GM23338 (cell line): ENCODE measurements at regions not wholly inside any gene's neighbourhood (a gene's known extent, or its start where the extent isn't known, plus 50 kb on each side); places are given as distances from the start of the nearest gene placed in this dataset.

Experiments
- ATAC-seq: fragments of 200-7000 bp; cut with Tn5 transposase; 3 replicates; pipeline ENCODE4 v1.9.1; 2020
- DNase-seq: peaks from one replicate; pipeline ENCODE4 v3.0.0-alpha.2; 2015; ENCODE audit warnings: low spot score
- H2AFZ ChIP-seq: fragments of 200-600 bp; sonication (generic); 2 replicates; pipeline ENCODE4 v1.8.0; 2016; ENCODE audit warnings: antibody characterized with exemption, mild to moderate bottlenecking, moderate library complexity
- H3F3A ChIP-seq: fragments of 200-600 bp; sonication (generic); replicated peaks from 2 replicates; pipeline ENCODE4 v1.8.0; 2017; ENCODE audit warnings: antibody characterized with exemption, mixed run types, low read depth
- H3K27ac ChIP-seq: fragments of 200-600 bp; sonication (generic); 2 replicates; pipeline ENCODE4 v1.6.1; 2016; ENCODE audit warnings: low read depth
- H3K27me3 ChIP-seq: fragments of 200-600 bp; sonication (generic); 2 replicates; pipeline ENCODE4 v1.8.0; 2016; ENCODE audit warnings: mild to moderate bottlenecking, mixed run types, moderate library complexity; ENCODE audit not compliant: insufficient read depth
- H3K36me3 ChIP-seq: fragments of 200-600 bp; sonication (generic); 2 replicates; pipeline ENCODE4 v1.8.0; 2016; ENCODE audit warnings: mild to moderate bottlenecking; ENCODE audit not compliant: insufficient read depth
- H3K4me1 ChIP-seq: fragments of 200-600 bp; sonication (generic); 2 replicates; pipeline ENCODE4 v1.8.0; 2016; ENCODE audit warnings: mild to moderate bottlenecking, moderate library complexity; ENCODE audit not compliant: insufficient read depth
- H3K4me2 ChIP-seq: fragments of 200-600 bp; sonication (generic); 2 replicates; pipeline ENCODE4 v1.7.1; 2017; ENCODE audit warnings: mixed run types
- H3K4me3 ChIP-seq: fragments of 200-600 bp; sonication (generic); 2 replicates; pipeline ENCODE4 v1.6.1; 2016; ENCODE audit warnings: mixed run types
- H3K79me2 ChIP-seq: fragments of 200-600 bp; sonication (generic); replicated peaks from 2 replicates; pipeline ENCODE4 v1.8.0; 2017; ENCODE audit warnings: mild to moderate bottlenecking; ENCODE audit not compliant: insufficient read depth
- H3K9me2 ChIP-seq: fragments of 200-600 bp; sonication (generic); 2 replicates; pipeline ENCODE4 v1.8.0; 2017; ENCODE audit not compliant: insufficient read depth
- H4K20me1 ChIP-seq: fragments of 200-600 bp; sonication (generic); replicated peaks from 2 replicates; pipeline ENCODE4 v1.8.0; 2017; ENCODE audit warnings: mild to moderate bottlenecking; ENCODE audit not compliant: insufficient read depth
- H3K27ac Mint-ChIP-seq: 2 replicates; pipeline ENCODE4 v1.8.0; 2020; ENCODE audit warnings: inconsistent platforms, mild to moderate bottlenecking, moderate library complexity, mixed read lengths
- H3K27me3 Mint-ChIP-seq: 3 replicates; pipeline ENCODE4 v1.8.0; 2022; ENCODE audit warnings: low read depth, mild to moderate bottlenecking, moderate library complexity, mixed read lengths, inconsistent platforms; ENCODE audit not compliant: insufficient read depth, poor library complexity
- H3K36me3 Mint-ChIP-seq: 3 replicates; pipeline ENCODE4 v1.8.0; 2021; ENCODE audit warnings: low read depth, mild to moderate bottlenecking, inconsistent platforms, moderate library complexity, mixed read lengths
- H3K4me1 Mint-ChIP-seq: 3 replicates; pipeline ENCODE4 v1.8.0; 2020; ENCODE audit warnings: mild to moderate bottlenecking, inconsistent platforms, mixed read lengths
- H3K4me3 Mint-ChIP-seq: 3 replicates; pipeline ENCODE4 v1.8.0; 2021; ENCODE audit warnings: moderate library complexity, mild to moderate bottlenecking, inconsistent platforms, mixed read lengths
- H3K9me3 Mint-ChIP-seq: 3 replicates; pipeline ENCODE4 v1.8.0; 2020; ENCODE audit warnings: moderate library complexity, mild to moderate bottlenecking, inconsistent platforms, mixed read lengths
- CREB1 ChIP-seq: fragments of 250-450 bp; sonication (Bioruptor Pico); IDR thresholded peaks from 2 replicates; pipeline ENCODE4 v1.5.0; 2020; ENCODE audit warnings: low read depth, mild to moderate bottlenecking, moderate library complexity
- EZH2 ChIP-seq: fragments of 200-600 bp; sonication (generic); IDR thresholded peaks from one replicate; pipeline ENCODE4 v1.8.0; 2017; ENCODE audit warnings: antibody characterized with exemption, mild to moderate bottlenecking, low read depth; ENCODE audit not compliant: unreplicated experiment
- EZH2phosphoT487 ChIP-seq: fragments of 200-600 bp; sonication (generic); IDR thresholded peaks from one replicate; pipeline ENCODE4 v1.8.1; 2018; ENCODE audit warnings: antibody characterized with exemption; ENCODE audit not compliant: unreplicated experiment
- JUNB ChIP-seq: IDR thresholded peaks from one replicate; pipeline ENCODE4 v1.6.1; 2016; ENCODE audit warnings: antibody characterized with exemption; ENCODE audit not compliant: unreplicated experiment
- NANOG ChIP-seq: IDR thresholded peaks from 2 replicates; pipeline ENCODE4 v1.6.1; 2016; ENCODE audit warnings: antibody characterized with exemption, borderline replicate concordance
- POLR2AphosphoS5 ChIP-seq: IDR thresholded peaks from 2 replicates; pipeline ENCODE4 v1.6.1; 2016; ENCODE audit warnings: antibody characterized with exemption, low read depth
- ZNF114 ChIP-seq: fragments of 250-450 bp; sonication (Bioruptor Pico); IDR thresholded peaks from 2 replicates; pipeline ENCODE4 v1.5.0; 2020; ENCODE audit warnings: mild to moderate bottlenecking, moderate library complexity
- ZNF331 ChIP-seq: fragments of 250-450 bp; sonication (Bioruptor Pico); IDR thresholded peaks from 2 replicates; pipeline ENCODE4 v1.5.0; 2020; ENCODE audit warnings: low read depth, mild to moderate bottlenecking, moderate library complexity
- TF ChIP-seq, protein P1 (sequence below), 2 experiments: fragments of 200-600 bp in 1 of 2; sonication (generic) in 1 of 2; conservative IDR thresholded peaks; 2 replicates each; pipeline versions ENCODE4 v1.5.1 to v1.6.1; 2016 to 2017; ENCODE audit warnings: antibody characterized with exemption in 2 of 2, low read depth in 2 of 2, mild to moderate bottlenecking in 2 of 2, moderate library complexity in 1 of 2
- TF ChIP-seq, protein P2 (sequence below): IDR thresholded peaks from one replicate; pipeline ENCODE4 v1.6.1; 2018; ENCODE audit warnings: antibody characterized with exemption; ENCODE audit not compliant: unreplicated experiment
- TF ChIP-seq, protein P3 (sequence below): fragments of 250-450 bp; sonication (Bioruptor Pico); IDR thresholded peaks from 2 replicates; pipeline ENCODE4 v1.5.0; 2020; ENCODE audit warnings: mild to moderate bottlenecking, moderate library complexity

DNA sequence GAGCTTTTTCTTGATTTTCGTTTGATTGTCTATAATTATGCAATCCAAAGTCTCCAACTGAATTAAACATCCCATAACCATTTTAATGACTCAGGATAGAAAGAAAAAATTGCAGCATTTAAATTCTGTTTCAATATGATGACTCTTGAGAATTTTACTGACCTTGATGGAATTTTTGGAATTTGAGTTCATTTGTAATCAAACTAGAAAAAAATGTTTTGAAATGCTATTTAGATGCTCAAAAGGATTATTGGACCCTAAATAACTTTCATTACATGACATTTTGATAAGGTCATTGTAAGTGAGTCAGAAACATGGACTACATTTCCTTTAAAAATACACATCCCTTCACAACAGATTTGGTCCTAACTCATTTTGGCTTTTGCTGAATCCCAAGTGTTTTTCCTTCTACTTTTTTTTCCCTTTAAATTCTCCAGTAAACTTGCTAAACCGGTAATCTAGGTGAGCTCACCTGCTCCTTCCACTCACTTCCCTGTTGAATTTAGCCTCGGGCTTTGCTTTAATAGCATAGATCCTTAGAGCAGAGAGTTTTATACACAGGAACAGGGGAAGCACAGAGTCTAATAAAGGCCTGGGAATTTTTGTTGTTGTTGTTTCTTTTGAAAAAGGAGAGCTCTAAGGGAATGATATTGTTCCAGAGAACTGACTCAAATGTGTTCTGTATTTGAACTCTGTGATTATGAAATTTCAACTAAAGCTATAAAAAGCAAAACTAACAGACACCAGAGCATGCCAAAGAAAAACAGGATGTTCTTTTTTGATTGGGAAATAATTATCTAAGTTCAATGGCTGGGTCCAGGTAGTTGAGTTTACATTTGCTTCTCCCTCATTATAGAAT is 1088.2 kb upstream of the CITED2 start (continued):
- TF ChIP-seq, protein P1, sequence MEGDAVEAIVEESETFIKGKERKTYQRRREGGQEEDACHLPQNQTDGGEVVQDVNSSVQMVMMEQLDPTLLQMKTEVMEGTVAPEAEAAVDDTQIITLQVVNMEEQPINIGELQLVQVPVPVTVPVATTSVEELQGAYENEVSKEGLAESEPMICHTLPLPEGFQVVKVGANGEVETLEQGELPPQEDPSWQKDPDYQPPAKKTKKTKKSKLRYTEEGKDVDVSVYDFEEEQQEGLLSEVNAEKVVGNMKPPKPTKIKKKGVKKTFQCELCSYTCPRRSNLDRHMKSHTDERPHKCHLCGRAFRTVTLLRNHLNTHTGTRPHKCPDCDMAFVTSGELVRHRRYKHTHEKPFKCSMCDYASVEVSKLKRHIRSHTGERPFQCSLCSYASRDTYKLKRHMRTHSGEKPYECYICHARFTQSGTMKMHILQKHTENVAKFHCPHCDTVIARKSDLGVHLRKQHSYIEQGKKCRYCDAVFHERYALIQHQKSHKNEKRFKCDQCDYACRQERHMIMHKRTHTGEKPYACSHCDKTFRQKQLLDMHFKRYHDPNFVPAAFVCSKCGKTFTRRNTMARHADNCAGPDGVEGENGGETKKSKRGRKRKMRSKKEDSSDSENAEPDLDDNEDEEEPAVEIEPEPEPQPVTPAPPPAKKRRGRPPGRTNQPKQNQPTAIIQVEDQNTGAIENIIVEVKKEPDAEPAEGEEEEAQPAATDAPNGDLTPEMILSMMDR (conservative IDR thresholded peaks at IDR 0.05; ENCODE audit: low read depth in 2 of 2), result no peak
- no peak for TF ChIP-seq EZH2
- TF ChIP-seq NANOG, result no peak
- no peak for TF ChIP-seq CREB1 (CRISPR knock-in tag)
- TF ChIP-seq ZNF331 (CRISPR knock-in tag), result no peak
- no peak for TF ChIP-seq ZNF114 (CRISPR knock-in tag)
- TF ChIP-seq POLR2AphosphoS5, result no peak
- TF ChIP-seq EZH2phosphoT487, result no peak
- no peak for TF ChIP-seq JUNB

DNA sequence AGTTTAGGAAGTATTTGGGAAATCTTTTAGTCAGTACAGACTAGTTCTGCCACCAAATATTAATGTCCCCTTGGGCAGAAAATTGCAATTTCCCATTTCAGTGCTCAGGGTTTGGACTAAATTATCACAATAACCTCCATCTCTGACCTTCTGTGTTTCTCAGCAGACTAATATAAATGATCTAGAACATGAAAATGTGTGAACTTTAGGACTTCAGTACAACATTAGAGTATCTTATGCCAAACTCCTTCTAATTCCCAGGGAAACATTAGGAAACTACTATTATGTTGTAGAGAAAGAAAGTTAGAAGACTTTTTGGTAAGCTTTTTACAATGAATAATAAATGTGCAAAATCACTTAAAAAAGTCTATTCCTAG is 1087.6 kb upstream of the CITED2 start:
- H3K27ac Mint-ChIP-seq, result no peak overlapping the region
- no peaks in the 10 kb centered on the region for H3K36me3 ChIP-seq
- peaks cover 8% of the 10 kb centered on the region; the same call in 2 of the 3 replicates for H3K36me3 Mint-ChIP-seq
- H3K4me3 ChIP-seq, result no peak overlapping the region
- H3K4me2 ChIP-seq, result no peak overlapping the region
- H3K4me3 Mint-ChIP-seq, result no peak overlapping the region
- no peak overlapping the region for H3K27ac ChIP-seq
- no peak overlapping the region for H2AFZ ChIP-seq
- H3K27me3 ChIP-seq, result no peaks in the 10 kb centered on the region
- H3K4me1 ChIP-seq, result peaks cover 5% of the 10 kb centered on the region; the same call in 1 of the 2 replicates
- H3K27me3 Mint-ChIP-seq, result peaks cover 2% of the 10 kb centered on the region
- 0 out of 2 replicates have a peak, but pooled peaks cover 8% of the 10 kb centered on the region for H3K9me2 ChIP-seq
- no peak for ATAC-seq
- peaks cover 7% of the 10 kb centered on the region for H3K9me3 Mint-ChIP-seq
- peaks cover 16% of the 10 kb centered on the region for H3K4me1 Mint-ChIP-seq
- no peaks in the 10 kb centered on the region for H4K20me1 ChIP-seq
- no peak for DNase-seq
- no peaks in the 10 kb centered on the region for H3K79me2 ChIP-seq
- H3F3A ChIP-seq, result no peaks in the 10 kb centered on the region
- TF ChIP-seq, protein P2, sequence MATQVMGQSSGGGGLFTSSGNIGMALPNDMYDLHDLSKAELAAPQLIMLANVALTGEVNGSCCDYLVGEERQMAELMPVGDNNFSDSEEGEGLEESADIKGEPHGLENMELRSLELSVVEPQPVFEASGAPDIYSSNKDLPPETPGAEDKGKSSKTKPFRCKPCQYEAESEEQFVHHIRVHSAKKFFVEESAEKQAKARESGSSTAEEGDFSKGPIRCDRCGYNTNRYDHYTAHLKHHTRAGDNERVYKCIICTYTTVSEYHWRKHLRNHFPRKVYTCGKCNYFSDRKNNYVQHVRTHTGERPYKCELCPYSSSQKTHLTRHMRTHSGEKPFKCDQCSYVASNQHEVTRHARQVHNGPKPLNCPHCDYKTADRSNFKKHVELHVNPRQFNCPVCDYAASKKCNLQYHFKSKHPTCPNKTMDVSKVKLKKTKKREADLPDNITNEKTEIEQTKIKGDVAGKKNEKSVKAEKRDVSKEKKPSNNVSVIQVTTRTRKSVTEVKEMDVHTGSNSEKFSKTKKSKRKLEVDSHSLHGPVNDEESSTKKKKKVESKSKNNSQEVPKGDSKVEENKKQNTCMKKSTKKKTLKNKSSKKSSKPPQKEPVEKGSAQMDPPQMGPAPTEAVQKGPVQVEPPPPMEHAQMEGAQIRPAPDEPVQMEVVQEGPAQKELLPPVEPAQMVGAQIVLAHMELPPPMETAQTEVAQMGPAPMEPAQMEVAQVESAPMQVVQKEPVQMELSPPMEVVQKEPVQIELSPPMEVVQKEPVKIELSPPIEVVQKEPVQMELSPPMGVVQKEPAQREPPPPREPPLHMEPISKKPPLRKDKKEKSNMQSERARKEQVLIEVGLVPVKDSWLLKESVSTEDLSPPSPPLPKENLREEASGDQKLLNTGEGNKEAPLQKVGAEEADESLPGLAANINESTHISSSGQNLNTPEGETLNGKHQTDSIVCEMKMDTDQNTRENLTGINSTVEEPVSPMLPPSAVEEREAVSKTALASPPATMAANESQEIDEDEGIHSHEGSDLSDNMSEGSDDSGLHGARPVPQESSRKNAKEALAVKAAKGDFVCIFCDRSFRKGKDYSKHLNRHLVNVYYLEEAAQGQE, result no peak
- no peak for TF ChIP-seq CREB1 (CRISPR knock-in tag)
- TF ChIP-seq, protein P3, sequence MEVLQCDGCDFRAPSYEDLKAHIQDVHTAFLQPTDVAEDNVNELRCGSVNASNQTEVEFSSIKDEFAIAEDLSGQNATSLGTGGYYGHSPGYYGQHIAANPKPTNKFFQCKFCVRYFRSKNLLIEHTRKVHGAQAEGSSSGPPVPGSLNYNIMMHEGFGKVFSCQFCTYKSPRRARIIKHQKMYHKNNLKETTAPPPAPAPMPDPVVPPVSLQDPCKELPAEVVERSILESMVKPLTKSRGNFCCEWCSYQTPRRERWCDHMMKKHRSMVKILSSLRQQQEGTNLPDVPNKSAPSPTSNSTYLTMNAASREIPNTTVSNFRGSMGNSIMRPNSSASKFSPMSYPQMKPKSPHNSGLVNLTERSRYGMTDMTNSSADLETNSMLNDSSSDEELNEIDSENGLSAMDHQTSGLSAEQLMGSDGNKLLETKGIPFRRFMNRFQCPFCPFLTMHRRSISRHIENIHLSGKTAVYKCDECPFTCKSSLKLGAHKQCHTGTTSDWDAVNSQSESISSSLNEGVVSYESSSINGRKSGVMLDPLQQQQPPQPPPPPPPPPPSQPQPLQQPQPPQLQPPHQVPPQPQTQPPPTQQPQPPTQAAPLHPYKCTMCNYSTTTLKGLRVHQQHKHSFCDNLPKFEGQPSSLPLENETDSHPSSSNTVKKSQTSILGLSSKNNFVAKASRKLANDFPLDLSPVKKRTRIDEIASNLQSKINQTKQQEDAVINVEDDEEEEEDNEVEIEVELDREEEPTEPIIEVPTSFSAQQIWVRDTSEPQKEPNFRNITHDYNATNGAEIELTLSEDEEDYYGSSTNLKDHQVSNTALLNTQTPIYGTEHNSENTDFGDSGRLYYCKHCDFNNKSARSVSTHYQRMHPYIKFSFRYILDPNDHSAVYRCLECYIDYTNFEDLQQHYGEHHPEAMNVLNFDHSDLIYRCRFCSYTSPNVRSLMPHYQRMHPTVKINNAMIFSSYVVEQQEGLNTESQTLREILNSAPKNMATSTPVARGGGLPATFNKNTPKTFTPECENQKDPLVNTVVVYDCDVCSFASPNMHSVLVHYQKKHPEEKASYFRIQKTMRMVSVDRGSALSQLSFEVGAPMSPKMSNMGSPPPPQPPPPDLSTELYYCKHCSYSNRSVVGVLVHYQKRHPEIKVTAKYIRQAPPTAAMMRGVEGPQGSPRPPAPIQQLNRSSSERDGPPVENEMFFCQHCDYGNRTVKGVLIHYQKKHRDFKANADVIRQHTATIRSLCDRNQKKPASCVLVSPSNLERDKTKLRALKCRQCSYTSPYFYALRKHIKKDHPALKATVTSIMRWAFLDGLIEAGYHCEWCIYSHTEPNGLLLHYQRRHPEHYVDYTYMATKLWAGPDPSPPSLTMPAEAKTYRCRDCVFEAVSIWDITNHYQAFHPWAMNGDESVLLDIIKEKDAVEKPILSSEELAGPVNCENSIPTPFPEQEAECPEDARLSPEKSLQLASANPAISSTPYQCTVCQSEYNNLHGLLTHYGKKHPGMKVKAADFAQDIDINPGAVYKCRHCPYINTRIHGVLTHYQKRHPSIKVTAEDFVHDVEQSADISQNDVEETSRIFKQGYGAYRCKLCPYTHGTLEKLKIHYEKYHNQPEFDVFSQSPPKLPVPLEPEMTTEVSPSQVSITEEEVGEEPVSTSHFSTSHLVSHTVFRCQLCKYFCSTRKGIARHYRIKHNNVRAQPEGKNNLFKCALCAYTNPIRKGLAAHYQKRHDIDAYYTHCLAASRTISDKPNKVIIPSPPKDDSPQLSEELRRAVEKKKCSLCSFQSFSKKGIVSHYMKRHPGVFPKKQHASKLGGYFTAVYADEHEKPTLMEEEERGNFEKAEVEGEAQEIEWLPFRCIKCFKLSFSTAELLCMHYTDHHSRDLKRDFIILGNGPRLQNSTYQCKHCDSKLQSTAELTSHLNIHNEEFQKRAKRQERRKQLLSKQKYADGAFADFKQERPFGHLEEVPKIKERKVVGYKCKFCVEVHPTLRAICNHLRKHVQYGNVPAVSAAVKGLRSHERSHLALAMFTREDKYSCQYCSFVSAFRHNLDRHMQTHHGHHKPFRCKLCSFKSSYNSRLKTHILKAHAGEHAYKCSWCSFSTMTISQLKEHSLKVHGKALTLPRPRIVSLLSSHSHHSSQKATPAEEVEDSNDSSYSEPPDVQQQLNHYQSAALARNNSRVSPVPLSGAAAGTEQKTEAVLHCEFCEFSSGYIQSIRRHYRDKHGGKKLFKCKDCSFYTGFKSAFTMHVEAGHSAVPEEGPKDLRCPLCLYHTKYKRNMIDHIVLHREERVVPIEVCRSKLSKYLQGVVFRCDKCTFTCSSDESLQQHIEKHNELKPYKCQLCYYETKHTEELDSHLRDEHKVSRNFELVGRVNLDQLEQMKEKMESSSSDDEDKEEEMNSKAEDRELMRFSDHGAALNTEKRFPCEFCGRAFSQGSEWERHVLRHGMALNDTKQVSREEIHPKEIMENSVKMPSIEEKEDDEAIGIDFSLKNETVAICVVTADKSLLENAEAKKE (CRISPR knock-in tag), result no peak
- TF ChIP-seq ZNF114 (CRISPR knock-in tag), result no peak
- TF ChIP-seq EZH2, result no peak
- TF ChIP-seq NANOG, result no peak
